HG02623 (cell line): ENCODE measurements at regions not wholly inside any gene's neighbourhood (a gene's known extent, or its start where the extent isn't known, plus 50 kb on each side); places are given as distances from the start of the nearest gene placed in this dataset.
"Not testable (repeated sequence)": the region's sequence is repeated elsewhere in the genome, so short reads cannot be mapped to it uniquely, and the experiment has no call there.

Source experiments
- ATAC-seq: cut with Tn5 transposase; IDR thresholded peaks from one replicate; pipeline ENCODE4 v1.9.1; 2021; ENCODE audit warnings: moderate library complexity; ENCODE audit not compliant: unreplicated experiment

DNA sequence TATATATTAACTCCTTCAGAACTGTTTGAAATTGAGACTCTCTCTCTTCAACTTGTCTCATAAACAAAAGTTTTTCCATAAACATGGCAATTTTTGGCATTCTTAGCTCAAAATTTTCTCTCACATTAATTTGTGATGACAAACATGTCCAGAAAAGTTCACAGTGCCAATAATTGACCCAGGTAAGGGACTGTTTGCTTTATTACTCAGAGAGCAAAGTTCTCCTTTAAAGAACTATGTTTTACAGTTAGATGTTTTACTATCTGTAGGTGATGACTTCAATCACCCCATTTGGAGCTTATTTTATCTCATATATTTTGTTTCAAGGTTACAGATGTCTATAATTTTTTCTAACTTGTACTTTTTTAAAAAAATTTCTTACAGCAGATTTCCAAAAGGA lies 855.6 kb downstream of the SLC16A7 start:
- ATAC-seq, result no peak

DNA sequence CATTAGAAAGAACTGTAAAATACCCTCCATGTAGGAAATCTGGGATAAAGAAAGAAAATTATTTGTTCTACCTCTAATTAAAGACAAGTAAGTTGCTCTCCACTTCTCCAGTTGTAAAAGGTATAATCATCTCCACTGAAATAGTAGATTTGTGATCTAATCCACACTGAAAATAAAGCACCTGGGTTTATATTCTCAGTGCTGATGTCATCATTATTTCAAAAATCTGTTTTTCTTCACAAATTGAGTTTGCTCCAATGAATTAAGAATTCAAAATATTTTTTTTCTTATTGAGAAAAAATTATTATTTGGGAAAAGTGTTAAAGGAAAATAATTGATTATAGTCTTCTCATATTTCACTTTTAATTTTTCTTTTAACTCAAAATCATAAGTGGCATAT lies 869.2 kb downstream of the SLC16A7 start:
- no peak for ATAC-seq

DNA sequence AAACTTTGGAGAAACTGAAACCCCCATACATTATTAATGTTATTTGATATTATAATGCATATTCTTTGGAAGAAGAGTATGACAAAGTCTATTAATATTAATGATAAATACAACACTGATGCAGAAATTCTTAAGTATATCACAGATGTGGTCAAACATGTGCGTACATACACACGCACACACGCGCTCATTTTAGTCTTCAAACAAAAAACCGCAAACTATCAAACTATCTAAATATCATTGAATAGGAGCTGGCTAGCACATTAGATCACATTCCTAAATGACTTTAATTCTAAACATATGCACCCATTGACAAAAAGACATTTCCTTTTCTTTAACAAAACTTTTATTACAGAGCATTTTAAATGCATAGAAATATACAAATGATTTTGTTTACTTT lies 872.7 kb downstream of the SLC16A7 start:
- ATAC-seq, result no peak

DNA sequence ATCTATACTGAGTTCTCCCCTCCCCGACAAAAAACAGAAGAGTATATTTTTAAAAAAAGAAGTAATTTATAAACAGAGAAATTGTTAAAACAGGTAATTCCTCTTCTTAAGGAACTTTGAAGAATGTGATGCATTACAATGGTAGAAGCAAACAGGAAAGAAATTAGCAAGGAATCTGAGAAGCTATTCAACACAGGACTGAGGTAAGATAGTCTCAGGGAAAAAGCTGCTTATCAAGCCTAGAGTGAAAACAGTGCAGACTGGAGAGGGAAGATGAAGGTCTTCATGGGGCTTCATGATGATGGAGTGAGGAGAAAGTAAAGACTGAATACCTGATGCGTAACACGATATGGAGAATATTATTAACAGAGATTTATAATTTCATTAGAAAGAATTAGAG lies 880.0 kb downstream of the SLC16A7 start:
- no peak for ATAC-seq

DNA sequence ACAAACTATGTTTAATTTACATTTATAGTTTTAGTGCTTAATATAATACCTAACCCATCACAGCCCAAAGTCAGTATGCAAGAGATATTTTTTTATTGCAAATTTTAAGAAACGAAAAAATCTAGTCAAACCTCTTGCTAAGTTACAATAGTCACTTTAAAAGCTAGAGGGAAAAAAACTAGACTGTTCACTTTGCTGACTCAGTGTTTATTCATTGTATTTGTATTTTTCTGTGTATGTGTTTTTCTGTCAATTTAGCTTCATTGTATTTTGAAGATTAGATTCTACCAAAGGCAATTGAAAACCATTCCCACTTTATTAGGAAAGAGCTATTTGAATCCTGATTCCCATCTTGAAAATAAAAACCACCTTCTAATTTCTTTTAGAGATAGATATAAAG lies 891.5 kb downstream of the SLC16A7 start:
- no peak for ATAC-seq

DNA sequence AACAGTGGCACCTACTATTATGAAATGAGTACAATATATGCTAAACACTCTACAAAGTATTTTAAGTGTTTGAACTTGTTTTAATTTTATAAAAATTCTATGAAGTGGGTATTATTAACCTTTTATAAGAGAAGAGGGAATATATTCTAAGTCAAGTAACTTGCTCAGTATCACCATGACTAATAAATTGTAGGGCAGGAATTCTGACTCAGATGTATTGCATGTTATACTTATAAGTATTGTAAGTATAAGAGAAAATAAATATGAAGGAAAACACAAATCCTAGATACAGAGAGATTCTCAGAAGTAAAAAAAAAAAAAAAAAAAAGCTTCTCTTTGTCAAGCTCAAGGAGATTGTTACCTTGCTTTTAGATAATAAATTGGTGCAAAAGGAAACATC lies 893.2 kb downstream of the SLC16A7 start:
- ATAC-seq, result no peak

DNA sequence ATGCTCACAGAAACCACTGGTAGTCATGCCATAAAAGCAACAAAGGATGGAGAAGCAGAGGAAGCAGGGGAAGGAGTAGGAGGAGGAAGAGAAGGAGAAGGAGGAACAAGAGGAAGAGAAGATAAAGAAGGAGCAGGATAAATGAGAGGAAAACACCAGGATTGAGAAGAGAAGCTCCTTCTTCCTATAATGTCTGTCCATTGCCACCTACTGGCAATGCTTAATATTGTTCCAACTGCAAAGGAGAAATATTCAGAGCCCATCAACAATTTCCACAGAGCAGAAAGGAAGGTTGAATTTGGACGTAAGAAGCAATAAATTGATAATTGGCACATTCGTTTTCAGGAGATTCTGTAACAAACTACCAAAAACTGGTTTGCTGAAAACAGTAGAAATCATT lies 898.4 kb downstream of the SLC16A7 start:
- ATAC-seq, result peak; percentile 55

DNA sequence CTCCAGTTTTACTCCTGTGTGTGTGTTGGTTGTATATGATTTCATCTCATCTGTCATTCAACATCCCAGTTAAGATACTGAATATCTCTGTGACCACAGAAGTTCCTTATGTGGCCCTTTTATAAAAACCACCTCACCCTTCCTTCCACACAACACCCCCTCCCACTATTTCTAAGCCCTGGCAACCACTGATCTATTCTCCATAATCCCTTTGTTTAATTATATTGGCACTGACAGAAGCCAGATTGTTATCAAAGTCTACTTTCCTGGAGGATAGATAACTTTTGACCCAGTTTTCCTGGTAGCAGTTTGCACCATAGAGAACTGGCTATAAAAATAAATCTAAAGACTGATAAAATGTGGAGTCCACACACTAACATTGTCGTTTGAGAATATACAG lies 902.8 kb downstream of the SLC16A7 start:
- no peak for ATAC-seq

DNA sequence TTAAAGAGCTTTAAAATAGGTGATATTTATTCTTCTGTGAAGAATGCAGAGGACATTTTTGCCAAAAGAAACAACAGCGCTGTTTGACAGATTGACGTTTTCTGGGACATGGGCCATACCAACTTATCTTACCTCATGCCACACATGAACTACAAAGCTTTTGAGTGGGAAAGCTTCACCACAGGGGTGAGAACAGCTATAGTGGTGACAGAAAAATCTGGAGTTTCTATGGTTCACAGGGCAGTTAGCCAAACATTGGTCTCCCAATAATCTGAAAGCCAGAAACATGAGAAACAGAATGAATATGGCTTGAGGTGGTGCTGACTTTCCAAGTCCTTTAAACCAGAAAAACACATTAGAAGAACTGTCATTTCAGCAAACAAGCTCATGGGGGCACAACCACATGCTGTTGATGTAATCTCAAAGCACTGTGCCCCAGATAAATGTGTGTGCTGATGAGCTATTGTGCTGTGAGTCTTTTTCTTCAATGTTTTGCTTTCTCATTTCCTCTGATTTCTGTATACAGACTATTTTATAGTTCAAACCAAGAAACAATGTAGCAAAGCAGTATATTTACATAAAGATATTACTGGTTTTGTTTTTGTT lies 905.4 kb downstream of the SLC16A7 start:
- no peak for ATAC-seq

DNA sequence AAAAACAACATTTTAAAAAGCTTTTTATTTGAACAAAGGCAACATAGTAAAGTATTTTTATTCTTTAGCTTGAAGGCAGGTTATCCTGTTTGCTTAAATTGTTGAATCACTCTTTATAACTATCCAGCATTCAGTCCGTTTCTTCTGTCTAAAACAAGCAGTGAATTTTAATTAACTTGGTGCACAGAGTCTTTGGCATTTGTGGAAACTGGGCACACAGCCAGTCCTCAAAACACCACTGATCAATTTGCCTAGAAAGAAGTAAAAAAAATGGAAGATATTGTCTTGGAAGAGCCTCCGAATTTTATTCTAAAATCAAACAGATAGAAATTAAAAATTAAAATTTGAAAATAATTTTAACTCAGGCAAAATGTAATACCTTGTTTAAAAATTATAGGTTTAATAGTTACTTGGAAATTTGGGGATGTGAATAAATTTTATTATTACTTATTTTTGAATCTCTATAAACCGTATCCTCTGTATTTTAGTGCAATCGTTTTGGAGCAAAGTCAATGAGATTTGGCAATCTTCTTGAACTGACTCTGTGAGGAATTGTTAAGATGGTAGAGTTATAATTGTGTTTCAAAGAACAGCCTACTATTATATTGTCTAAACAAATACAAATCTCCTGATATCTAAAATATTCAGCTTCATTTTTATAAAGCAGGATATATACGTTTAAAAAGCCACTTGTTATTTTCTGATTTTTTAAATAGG lies 927.0 kb downstream of the SLC16A7 start:
- no peak for ATAC-seq

DNA sequence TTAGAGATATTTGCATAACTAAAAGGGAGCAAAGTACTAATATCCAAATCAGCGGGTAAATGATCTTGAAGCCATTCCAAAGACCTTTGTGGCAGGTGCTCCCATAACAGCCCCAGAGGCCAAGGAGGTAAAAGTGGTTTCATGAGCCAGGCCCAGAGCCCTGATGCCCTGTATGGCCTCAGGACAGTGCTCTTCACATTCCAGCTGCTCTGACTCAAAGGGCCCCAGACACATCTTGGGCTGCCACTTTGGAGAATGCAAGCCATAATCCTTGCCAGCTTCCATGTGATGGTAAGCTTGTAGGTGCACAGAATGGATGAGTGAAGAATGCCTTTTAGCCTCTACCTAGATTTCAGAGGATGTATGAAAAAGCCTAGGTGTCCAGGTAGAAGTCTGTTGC lies 933.4 kb downstream of the SLC16A7 start:
- ATAC-seq, result no peak

DNA sequence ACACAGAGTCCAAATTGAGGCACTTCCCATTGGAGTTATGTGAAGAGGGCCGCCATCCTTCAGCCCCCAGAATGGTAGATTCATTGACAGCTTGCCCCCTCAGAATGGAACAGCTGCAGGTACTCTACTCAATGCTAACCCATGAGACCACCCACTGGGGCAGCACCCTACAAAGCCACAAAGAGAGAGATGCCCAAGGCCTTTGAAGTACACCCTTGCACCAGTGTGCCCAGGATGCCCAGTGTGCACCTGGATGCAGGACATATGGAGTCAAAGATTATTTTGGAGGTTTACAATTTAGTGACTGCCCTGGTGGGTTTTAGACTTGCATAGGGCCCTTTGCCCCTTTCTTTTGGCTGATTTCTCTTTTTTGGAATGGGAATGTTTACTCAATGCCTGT lies 933.9 kb downstream of the SLC16A7 start:
- ATAC-seq, result no peak

DNA sequence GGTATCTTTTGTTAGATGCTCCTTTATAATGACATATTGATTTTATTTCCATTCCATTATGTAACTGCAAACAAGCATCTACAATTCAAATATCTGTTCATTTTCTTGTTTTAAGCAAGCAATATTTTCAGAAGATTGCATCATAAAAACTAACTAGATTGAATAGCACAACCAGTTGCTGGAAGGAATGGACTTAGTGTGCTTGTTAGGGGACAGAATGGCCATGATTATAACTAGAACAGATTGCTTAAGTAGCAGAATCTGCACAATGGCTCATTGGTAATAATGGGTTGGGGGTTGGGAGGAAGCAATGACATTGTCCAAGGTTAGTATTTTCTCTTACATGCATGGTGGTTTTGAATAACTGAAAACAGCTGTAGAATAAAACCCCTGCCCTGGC lies 939.5 kb downstream of the SLC16A7 start:
- no peak for ATAC-seq

DNA sequence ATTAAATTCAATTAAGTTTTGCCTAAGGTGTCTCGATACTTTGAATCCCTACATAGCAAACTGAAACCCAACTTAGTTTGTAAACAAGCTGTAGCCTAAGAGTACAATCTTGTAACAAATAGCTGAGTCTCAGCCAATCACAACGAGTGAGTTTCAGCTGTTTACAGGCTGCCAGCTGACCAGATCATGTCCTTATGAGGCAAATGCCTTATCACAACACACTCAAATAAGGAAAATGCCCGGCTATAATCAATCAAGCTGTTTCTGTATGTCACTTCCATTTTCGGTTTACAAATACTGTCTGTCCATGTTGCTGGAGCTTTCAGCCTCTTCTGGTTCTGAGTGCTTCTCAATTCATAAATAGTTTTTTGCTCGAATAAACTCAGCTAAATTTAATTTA lies 943.8 kb downstream of the SLC16A7 start:
- no peak for ATAC-seq

DNA sequence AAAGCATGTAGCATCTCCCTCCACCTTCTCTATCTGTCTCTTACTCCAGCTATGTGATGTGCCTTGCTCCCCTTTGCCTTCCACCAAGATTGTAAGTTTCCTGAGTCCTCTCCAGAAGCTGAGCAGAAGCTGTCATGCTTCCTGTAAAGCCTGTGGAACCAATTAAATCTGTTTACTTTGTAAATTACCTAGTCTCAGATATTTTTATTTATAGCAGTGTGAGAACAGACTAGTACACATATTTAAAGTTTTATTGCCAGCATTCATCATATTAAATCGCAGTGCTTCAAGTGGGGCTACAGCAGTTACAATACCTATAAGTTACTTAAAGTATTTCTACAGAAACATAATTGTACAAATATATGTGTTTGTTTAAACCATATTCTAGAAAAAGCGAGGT lies 973.1 kb downstream of the SLC16A7 start:
- no peak for ATAC-seq

DNA sequence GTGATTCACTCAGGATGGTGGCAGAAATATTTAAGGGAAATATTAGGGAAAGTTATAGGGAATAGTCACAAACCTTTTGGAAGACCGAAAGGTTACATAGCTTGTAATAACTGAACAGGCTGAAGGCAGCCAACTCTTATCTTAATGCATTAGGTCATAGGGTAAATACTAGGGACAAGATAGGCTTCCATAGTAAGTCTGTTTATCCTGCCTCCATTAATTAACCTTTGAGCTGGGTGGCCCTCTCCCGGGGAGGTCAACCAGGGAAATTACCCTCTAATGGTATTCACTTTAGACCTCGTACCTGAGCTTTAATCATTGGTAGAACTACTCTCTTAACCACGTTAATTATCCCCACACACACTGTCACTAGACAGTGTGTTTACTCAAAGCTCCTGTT lies 981.8 kb downstream of the SLC16A7 start:
- ATAC-seq, result no peak

DNA sequence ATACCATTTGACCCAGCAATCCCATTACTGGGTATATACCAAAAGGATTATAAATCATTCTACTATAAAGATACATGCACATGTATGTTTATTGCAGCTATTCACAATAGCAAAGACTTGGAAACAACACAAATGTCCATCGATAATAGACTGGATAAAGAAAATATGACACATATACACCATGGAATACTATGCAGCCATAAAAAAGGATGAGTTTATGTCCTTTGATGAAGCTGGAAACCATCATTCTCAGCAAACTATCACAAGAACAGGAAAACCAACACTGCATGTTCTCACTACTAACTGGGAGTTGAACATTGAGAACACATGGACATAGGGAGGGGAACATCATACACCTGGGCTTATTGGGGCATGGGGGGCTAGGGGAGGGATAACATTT lies 991.8 kb downstream of the SLC16A7 start:
- not testable (repeated sequence) for ATAC-seq

DNA sequence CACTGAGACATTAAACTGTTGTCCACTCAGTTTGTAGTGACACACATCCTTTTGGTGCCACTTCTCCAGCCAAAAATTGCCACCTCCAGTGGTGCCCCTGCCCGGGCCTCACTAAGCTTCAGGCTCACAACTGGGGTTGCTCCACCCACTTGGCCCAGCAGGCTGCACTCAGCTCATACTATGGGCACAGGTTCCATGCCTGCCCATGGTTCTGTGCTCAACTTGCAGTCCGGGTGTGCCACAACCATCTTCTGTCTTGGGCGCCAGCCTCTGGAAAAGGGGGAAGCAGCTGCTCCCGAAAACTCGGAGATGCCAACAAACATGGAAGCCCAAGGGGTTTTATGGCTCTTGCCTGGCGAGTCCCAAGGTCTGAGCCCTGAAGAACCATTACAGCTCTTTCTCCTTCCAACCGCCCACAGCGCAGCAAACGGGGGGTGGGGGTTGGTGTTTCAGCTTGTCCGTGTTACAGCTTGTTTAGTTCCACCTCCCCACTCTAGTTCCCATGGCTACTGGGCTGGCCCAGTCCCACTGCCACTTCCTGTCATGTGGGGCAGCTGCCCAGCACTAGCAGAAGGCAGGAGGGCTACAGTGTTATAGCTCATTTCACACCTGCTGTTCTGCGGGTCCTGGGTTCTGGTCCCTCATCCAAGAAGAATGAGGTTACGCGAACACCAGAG lies 998.3 kb downstream of the SLC16A7 start:
- ATAC-seq, result no peak

DNA sequence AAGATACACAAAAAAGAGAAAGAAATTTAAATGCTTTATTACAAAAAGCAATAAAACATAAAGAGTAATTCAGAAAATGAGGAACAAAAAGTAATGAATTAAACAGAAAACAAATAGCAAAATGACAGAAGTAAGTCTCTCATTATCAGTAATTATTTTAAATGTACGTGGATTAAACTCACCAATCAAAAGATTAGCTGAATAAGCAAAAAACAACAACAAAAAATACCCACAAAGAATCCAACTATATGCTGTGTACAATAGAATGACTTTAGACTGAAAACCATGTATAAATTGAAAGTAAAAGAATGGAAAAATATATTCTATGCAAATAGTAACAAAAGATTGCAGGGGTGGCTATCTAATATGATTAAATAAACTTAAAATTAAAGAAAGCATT lies 1006.8 kb downstream of the SLC16A7 start:
- ATAC-seq, result no peak

DNA sequence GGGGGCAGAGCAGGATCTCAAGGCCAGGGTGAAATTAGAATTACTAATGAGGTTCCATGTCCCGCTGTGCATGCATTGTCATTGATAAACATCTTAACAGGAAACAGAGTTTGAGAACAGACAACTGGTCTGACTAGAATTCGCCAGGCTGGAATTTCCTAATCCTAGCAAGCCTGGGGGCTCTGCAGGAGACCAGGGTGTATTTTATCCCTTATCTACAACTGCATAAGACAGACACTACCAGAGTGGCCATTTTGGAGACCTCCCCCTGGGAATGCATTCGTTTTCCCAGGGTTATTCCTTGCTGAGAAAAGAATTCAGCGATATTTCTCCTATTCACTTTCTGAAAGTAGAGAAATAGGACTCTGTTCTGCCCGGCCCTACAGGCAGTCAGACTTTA lies 1007.6 kb downstream of the SLC16A7 start:
- ATAC-seq, result not testable (repeated sequence)

DNA sequence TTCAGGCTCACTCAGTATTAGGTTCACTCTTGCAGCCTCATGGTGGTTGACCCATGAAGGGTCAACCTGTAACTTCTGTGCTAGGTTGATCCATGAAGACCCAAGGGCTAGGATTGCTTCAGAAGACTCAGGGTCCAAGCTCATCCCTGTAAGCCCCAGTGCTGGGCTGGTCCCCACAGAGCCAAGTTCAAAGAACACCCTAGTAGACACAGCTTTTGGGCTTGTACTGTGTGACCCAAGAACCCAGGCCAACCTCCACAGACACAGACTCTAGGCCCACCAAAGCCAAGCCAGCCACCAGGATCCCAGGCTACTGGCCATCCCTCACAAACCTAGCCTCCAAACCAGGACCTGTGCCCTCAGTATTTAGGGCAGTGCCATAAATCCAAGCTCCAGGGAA lies 1020.6 kb downstream of the SLC16A7 start:
- ATAC-seq, result no peak

DNA sequence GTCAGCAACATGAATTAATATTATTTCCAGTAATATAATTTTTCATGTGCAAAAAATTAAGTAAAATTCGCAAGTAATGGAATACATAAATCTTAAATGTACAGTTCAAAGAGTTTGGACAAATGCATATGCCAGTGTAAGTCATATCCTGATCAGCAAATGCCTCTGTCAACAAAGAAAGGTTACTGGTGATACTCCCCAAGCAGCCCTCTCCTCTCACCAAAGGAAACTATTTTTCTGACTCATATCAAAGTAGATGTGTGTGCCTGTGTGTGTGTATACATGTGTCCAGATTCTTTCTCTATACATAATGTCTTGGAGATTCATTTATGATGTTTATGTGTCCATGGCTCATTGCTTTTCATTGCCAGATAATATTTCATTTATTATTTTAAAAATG lies 1035.0 kb downstream of the SLC16A7 start:
- no peak for ATAC-seq
